Brain microvascular endothelial cell (primary cell): ENCODE measurements at regions not wholly inside any gene's neighbourhood (a gene's known extent, or its start where the extent isn't known, plus 50 kb on each side); places are given as distances from the start of the nearest gene placed in this dataset.

Source experiments
- DNase-seq: peaks from one replicate; pipeline ENCODE4 v3.0.0-alpha.2; 2020
- H3K27ac ChIP-seq: fragments of 250-450 bp; sonication (Bioruptor Pico); 2 replicates; pipeline ENCODE4 v1.5.1; 2020; ENCODE audit warnings: mild to moderate bottlenecking, moderate library complexity
- H3K27me3 ChIP-seq: fragments of 250-450 bp; sonication (Bioruptor Pico); replicated peaks from 2 replicates; pipeline ENCODE4 v1.5.1; 2020; ENCODE audit warnings: mild to moderate bottlenecking
- H3K36me3 ChIP-seq: fragments of 250-450 bp; sonication (Bioruptor Pico); replicated peaks from 2 replicates; pipeline ENCODE4 v1.5.1; 2020; ENCODE audit warnings: mild to moderate bottlenecking
- H3K4me3 ChIP-seq: 2 replicates; pipeline ENCODE4 v1.5.1; 2011; ENCODE audit warnings: low read depth, mild to moderate bottlenecking, control low read depth, low read length, moderate library complexity
- in situ Hi-C: cut with HindIII; loops from 2 replicates; pipeline ENCODE4 v1.10.0; 2017; ENCODE audit warnings: low sequenced_read_pairs, low pct_ligation_motif_present
- TF ChIP-seq, protein P1 (sequence below): IDR thresholded peaks from 2 replicates; pipeline ENCODE4 v1.5.1; 2011; ENCODE audit warnings: low read depth, mild to moderate bottlenecking, moderate library complexity, low read length, control low read depth, inconsistent platforms; ENCODE audit errors: missing control alignments

DNA sequence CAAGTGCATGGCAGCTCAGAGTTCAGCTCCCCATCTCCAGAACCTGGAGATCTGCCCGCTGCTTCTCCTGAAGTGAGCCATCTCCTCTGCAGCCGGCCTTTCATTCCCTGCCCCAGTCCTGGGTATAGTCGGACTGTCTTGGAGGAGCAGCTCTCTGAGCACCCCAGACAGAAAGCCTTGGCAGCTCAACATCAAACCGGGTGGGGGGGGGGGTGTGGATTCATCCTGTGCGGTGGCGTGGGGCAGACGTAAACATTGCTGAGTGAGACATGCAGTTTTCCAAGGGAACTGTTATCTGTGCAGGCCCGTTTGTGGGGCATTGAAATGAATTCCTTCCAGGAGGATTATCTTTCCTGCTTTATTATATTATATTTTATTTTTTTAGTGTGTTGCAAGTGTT, 125.9 kb upstream of the MYCN start:
- no peak overlapping the region for H3K27ac ChIP-seq
- no peak overlapping the region for H3K4me3 ChIP-seq
- no peaks in the 10 kb centered on the region for H3K36me3 ChIP-seq
- no peaks in the 10 kb centered on the region for H3K27me3 ChIP-seq
- in situ Hi-C loops, result no loop called here
- TF ChIP-seq, protein P1, sequence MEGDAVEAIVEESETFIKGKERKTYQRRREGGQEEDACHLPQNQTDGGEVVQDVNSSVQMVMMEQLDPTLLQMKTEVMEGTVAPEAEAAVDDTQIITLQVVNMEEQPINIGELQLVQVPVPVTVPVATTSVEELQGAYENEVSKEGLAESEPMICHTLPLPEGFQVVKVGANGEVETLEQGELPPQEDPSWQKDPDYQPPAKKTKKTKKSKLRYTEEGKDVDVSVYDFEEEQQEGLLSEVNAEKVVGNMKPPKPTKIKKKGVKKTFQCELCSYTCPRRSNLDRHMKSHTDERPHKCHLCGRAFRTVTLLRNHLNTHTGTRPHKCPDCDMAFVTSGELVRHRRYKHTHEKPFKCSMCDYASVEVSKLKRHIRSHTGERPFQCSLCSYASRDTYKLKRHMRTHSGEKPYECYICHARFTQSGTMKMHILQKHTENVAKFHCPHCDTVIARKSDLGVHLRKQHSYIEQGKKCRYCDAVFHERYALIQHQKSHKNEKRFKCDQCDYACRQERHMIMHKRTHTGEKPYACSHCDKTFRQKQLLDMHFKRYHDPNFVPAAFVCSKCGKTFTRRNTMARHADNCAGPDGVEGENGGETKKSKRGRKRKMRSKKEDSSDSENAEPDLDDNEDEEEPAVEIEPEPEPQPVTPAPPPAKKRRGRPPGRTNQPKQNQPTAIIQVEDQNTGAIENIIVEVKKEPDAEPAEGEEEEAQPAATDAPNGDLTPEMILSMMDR, result no peak
- no peak for DNase-seq

DNA sequence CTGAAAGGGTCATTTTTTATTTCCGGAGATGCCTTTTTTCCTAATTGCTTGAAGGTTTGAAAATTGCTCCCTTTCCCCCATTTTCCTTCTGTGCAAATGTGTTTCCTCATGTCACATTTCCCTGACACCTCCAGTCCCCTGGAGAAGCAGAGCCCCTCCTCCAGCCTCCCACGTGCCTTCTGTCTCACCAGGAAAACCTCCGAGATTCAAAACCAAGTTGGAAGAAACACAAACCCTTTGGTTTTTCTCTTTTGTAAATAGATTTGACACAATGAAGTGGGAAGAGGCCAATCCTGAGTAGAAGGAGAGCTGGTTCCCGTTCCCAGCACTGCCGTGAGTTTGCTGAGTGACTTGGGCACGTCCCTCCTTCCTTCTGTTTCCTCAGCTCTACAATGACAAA, 125.4 kb upstream of the MYCN start:
- Histone ChIP-seq H3K27me3 (no peaks in the 10 kb centered on the region), H3K27ac (no peak overlapping the region), H3K36me3 (no peaks in the 10 kb centered on the region), H3K4me3 (no peak overlapping the region)
- TF ChIP-seq, protein P1, result no peak
- no peak for DNase-seq
- in situ Hi-C loops, result no loop called here

DNA sequence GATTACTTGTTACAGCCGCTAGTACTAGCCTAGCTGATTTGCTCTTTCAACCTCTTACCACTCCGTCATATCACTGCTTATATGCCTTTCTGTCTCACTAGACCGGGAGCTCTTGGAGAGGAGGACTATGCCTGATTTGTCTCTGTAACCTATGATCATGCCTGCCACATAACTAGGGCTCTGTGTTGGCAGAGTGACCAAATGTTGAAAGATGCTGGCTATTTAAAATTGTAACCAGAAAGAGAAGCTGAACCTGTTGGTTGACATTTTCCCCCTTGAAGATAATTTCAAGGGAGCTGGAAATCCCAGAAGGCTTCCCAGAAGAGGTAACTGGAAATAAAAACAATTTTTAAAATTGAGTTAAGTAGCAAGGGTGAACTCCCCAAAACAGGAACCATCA, 124.1 kb upstream of the MYCN start:
- Histone ChIP-seq H3K27me3 (no peaks in the 10 kb centered on the region), H3K36me3 (no peaks in the 10 kb centered on the region), H3K27ac (no peak overlapping the region), H3K4me3 (no peak overlapping the region)
- TF ChIP-seq, protein P1, result no peak
- in situ Hi-C loops, result no loop called here
- no peak for DNase-seq

DNA sequence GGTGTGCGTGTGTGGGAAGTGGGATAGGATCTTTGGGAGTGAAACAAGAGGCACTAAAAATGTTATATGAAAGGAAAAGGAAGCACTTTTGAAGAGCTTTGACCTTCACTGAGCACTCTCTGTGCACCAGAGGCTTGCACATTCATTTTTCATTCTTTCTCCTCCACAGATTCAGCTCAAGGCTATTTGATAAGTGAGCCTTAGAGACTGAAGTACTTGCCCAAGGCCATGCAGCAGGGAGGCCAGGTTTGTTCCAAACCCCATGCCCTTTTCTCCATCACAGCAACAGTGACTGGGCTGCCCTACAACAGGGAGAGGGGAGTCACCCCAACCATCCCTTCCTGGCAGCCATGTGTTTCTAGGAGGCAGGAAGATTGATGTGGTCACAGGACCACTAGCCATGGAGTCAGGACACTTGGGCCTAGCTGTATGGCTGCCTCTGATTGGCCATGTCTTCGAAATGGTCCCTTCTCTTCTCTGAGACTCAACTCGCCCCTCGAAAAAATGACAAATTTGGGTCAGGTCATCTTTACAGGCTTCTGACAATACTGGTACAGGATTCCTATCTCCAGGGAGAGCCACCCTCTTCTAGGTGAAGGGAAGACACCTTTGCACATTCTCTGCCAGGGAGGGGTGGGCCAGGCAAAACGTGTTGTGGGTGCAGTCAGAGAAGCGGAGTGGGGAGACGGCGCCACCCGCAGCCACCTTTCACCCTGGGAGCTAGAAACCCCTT, 123.5 kb upstream of the MYCN start:
- Histone ChIP-seq H3K36me3 (no peaks in the 10 kb centered on the region), H3K27ac (no peak overlapping the region), H3K4me3 (no peak overlapping the region), H3K27me3 (no peaks in the 10 kb centered on the region)
- no peak for DNase-seq
- TF ChIP-seq, protein P1, result no peak
- in situ Hi-C loops, result no loop called here

DNA sequence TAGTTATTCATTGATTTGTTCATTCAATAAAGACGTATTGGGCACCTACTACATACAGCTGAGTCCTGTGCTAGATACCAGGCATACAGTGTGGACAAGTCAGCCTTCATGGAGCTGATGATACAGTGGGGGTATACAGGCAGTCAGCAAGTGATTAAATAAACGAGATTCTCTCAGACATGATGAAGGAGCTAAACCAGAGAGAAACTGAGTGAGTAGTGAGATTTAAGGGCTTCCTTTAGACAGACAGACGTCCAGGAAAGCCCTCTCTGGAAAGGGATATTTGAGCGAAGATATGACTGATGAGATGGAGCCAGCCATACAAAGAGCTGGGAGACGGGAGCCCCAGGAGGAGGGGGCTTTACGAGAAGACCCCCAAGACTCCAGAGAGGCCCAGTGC, 122.6 kb upstream of the MYCN start:
- Histone ChIP-seq H3K27me3 (no peaks in the 10 kb centered on the region), H3K36me3 (no peaks in the 10 kb centered on the region), H3K4me3 (no peak overlapping the region), H3K27ac (no peak overlapping the region)
- in situ Hi-C loops, result no loop called here
- TF ChIP-seq, protein P1, result no peak
- DNase-seq, result no peak

DNA sequence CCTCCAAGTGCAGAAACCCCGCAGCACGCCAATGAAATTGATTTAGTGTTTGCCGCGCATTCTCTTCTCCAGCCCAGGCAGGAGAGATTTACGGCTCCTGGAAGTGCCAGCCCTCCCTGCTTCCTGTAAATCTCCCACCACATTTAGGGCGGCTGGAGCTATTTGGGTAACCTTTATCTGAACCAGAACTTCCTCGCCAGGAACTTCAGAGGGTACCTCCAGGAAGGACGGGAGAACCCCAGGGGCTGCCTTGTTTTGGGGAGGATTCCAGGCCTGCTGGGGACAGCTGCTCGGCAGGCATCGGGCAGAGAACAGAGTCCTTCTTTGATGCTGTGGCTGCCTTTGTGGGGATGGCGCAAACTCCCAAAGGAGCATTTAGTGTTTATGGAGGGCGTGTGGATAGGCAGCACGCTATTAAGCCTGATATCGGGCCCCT, 122.0 kb upstream of the MYCN start:
- Histone ChIP-seq H3K4me3 (no peak overlapping the region), H3K36me3 (no peaks in the 10 kb centered on the region), H3K27ac (no peak overlapping the region), H3K27me3 (no peaks in the 10 kb centered on the region)
- in situ Hi-C loops, result no loop called here
- TF ChIP-seq, protein P1, result no peak
- no peak for DNase-seq
